K562 (cell line): ENCODE measurements at regions not wholly inside any gene's neighbourhood (a gene's known extent, or its start where the extent isn't known, plus 50 kb on each side); places are given as distances from the start of the nearest gene placed in this dataset.

Source experiments
- ATAC-seq: fragments of 200-7000 bp; cut with Tn5 transposase; 3 replicates; pipeline ENCODE4 v1.9.1; 2020; ENCODE audit warnings: moderate library complexity
- BruUV-seq: library from RNA; stranded (reverse); fragments of 400-500 nt; replicated peaks from 2 replicates; lab custom pipeline; 2021; lab: Mats Ljungman, UMichigan
- CTCF ChIA-PET: fragments of 300-600 bp; formaldehyde crosslinking; extraction: SDS; loops from one replicate; lab custom pipeline; 2021; ENCODE audit warnings: low intra/inter-chr PET ratio; lab: Yijun Ruan, JAX
- POLR2A ChIA-PET: fragments of 300-600, 350-650 bp; sonication (Branson Sonifier 250); formaldehyde crosslinking; extraction: SDS; loops from one replicate; lab custom pipeline; 2021; ENCODE audit warnings: antibody characterized with exemption, inconsistent platforms; lab: Yijun Ruan, JAX
- DNase-seq, 4 experiments: peaks; one replicate each; pipeline versions ENCODE4 v3.0.0 to v3.0.0-alpha.2; 2011 to 2018; ENCODE audit warnings: low spot score in 3 of 4, mixed read lengths in 3 of 4; ENCODE audit errors: extremely low read depth in 1 of 4
- FAIRE-seq: peaks from 2 replicates; lab custom pipeline; 2011; peaks lifted over from hg19 to GRCh38; lab: Jason Lieb, UNC
- H2AFZ ChIP-seq: 2 replicates; pipeline ENCODE4 v1.6.0; 2011; ENCODE audit warnings: low read depth, low read length, control low read depth, inconsistent platforms
- H3K27ac ChIP-seq: fragments of 200-600 bp; 3 replicates; pipeline ENCODE4 v1.8.0; 2011; ENCODE audit warnings: low read depth, mild to moderate bottlenecking, control low read depth, inconsistent platforms, low read length, moderate library complexity, mixed read lengths; ENCODE audit errors: extremely low read depth
- H3K27me3 ChIP-seq, 2 experiments: fragments of 300-600 bp in 1 of 2; 2 replicates in 1 of 2; 3 replicates in 1 of 2; pipeline versions ENCODE4 v1.6.0 to v1.8.0; 2011; ENCODE audit warnings: inconsistent platforms in 2 of 2, low read length in 2 of 2, mild to moderate bottlenecking in 1 of 2, mixed read lengths in 1 of 2, moderate library complexity in 1 of 2; ENCODE audit not compliant: control insufficient read depth in 2 of 2, insufficient read depth in 2 of 2
- H3K36me3 ChIP-seq: fragments of 300-600 bp; 3 replicates; pipeline ENCODE4 v1.8.0; 2011; ENCODE audit warnings: mild to moderate bottlenecking, low read length, inconsistent platforms; ENCODE audit not compliant: control insufficient read depth, insufficient read depth
- H3K4me1 ChIP-seq, 2 experiments: fragments of 200-600 bp in 1 of 2; replicated peaks in 1 of 2; 2 replicates in 1 of 2; 3 replicates in 1 of 2; pipeline versions ENCODE4 v1.5.1 to v1.8.0; 2011; ENCODE audit warnings: inconsistent platforms in 2 of 2, low read length in 2 of 2, mild to moderate bottlenecking in 1 of 2, mixed read lengths in 1 of 2, moderate library complexity in 1 of 2; ENCODE audit not compliant: control insufficient read depth in 2 of 2, insufficient read depth in 2 of 2
- H3K4me2 ChIP-seq: 2 replicates; pipeline ENCODE4 v1.6.1; 2011; ENCODE audit warnings: low read length, control low read depth, inconsistent platforms, mixed read lengths; ENCODE audit not compliant: insufficient read depth
- H3K4me3 ChIP-seq: fragments of 200-600 bp; sonication (generic), shearing (Covaris generic); 2 replicates; pipeline ENCODE4 v1.5.1; 2016; ENCODE audit warnings: control low read depth, inconsistent platforms
- H3K79me2 ChIP-seq: fragments of 200-600 bp; 3 replicates; pipeline ENCODE4 v1.8.0; 2011; ENCODE audit warnings: low read length, inconsistent platforms; ENCODE audit not compliant: control insufficient read depth, insufficient read depth
- H3K9ac ChIP-seq, 2 experiments: 2 replicates each; pipeline versions ENCODE4 v1.6.0 to v1.6.1; 2011; ENCODE audit warnings: low read depth in 2 of 2, low read length in 2 of 2, control low read depth in 1 of 2, inconsistent platforms in 1 of 2, mild to moderate bottlenecking in 1 of 2, mixed read lengths in 1 of 2; ENCODE audit not compliant: insufficient read depth in 1 of 2
- H3K9me1 ChIP-seq: one replicate; pipeline ENCODE4 v1.6.0; 2011; ENCODE audit warnings: inconsistent platforms, mild to moderate bottlenecking, low read length, moderate library complexity; ENCODE audit not compliant: control insufficient read depth, insufficient read depth
- H3K9me3 ChIP-seq: replicated peaks from 2 replicates; pipeline ENCODE4 v1.5.1; 2011; ENCODE audit warnings: low read depth, low read length, inconsistent platforms; ENCODE audit not compliant: control insufficient read depth, insufficient read depth
- H4K20me1 ChIP-seq: replicated peaks from 2 replicates; pipeline ENCODE4 v1.6.1; 2011; ENCODE audit warnings: low read length, inconsistent platforms, mixed read lengths; ENCODE audit not compliant: control insufficient read depth, insufficient read depth
- CBFB ChIP-seq: sonication (generic); formaldehyde crosslinking; IDR thresholded peaks from 2 replicates; pipeline ENCODE4 v1.4.0; 2020; ENCODE audit warnings: mild to moderate bottlenecking, missing genetic modification reagents
- HDAC6 ChIP-seq: IDR thresholded peaks from 2 replicates; pipeline ENCODE4 v1.6.1; 2012; ENCODE audit warnings: low read depth, mild to moderate bottlenecking, control low read depth, inconsistent platforms, low read length, moderate library complexity
- HSF4 ChIP-seq: fragments of 250-450 bp; sonication (Bioruptor Pico); IDR thresholded peaks from 2 replicates; pipeline ENCODE4 v2.1.2; 2022; ENCODE audit warnings: mild to moderate bottlenecking, moderate library complexity, borderline replicate concordance
- KDM4B ChIP-seq, 2 experiments: fragments of 450-650 bp in 1 of 2; sonication (generic) in 1 of 2; IDR thresholded peaks; 2 replicates each; pipeline ENCODE4 v1.6.1; 2016 to 2017; ENCODE audit warnings: borderline replicate concordance in 2 of 2, antibody characterized with exemption in 1 of 2, low read depth in 1 of 2, mild to moderate bottlenecking in 1 of 2
- MAFG ChIP-seq: fragments of 450-650 bp; conservative IDR thresholded peaks from 2 replicates; pipeline ENCODE4 v1.6.1; 2016; ENCODE audit warnings: missing genetic modification characterization, missing compliant biosample characterization
- RBM34 ChIP-seq: fragments of 200-400 bp; formaldehyde crosslinking; IDR thresholded peaks from 2 replicates; pipeline ENCODE4 v1.6.1; 2018; ENCODE audit warnings: low read length, borderline replicate concordance; ENCODE audit not compliant: insufficient read depth
- TCFL5 ChIP-seq: fragments of 250-450 bp; sonication (Bioruptor Pico); conservative IDR thresholded peaks from 2 replicates; pipeline ENCODE4 v1.6.1; 2021; ENCODE audit warnings: mild to moderate bottlenecking, moderate library complexity, matching md5 sums
- THAP12 ChIP-seq: fragments of 250-450 bp; sonication (Bioruptor Pico); IDR thresholded peaks from 2 replicates; pipeline ENCODE4 v1.9.0; 2021; ENCODE audit warnings: mild to moderate bottlenecking, inconsistent platforms
- ZBTB17 ChIP-seq: fragments of 450-650 bp; formaldehyde crosslinking; IDR thresholded peaks from 2 replicates; pipeline ENCODE4 v1.4.0; 2020; ENCODE audit warnings: mild to moderate bottlenecking
- ZBTB34 ChIP-seq: fragments of 250-450 bp; sonication (Bioruptor Pico); IDR thresholded peaks from 2 replicates; pipeline ENCODE4 v1.8.0; 2021; ENCODE audit warnings: mild to moderate bottlenecking, moderate library complexity
- in situ Hi-C: fragments of 300-500 bp; cut with MboI; formaldehyde crosslinking; loops from 4 replicates; pipeline ENCODE4 v1.15.0; 2018; ENCODE audit warnings: inconsistent platforms, mixed read lengths
- intact Hi-C: fragments of 100-400 bp; cut with micrococcal nuclease; formaldehyde crosslinking; loops from 2 replicates; pipeline ENCODE4 v1.14.2; 2022

- H3K79me2 ChIP-seq = no peaks in the 10 kb centered on the region
- DNase-seq (no peak), FAIRE-seq (no peak), ATAC-seq (no peak)
- no peaks in the 10 kb centered on the region for H3K4me1 ChIP-seq
- TF ChIP-seq KDM4B (IDR thresholded peaks at IDR 0.05; ENCODE audit: borderline replicate concordance in 2 of 2, low read depth in 1 of 2) = no peak
- TF ChIP-seq ZBTB34 (CRISPR knock-in tag) = no peak
- no peak for TF ChIP-seq RBM34
- TF ChIP-seq ZBTB17 (CRISPR knock-in tag) = no peak
- no peak for TF ChIP-seq THAP12
- no peak for TF ChIP-seq HDAC6
- no peak for TF ChIP-seq CBFB (CRISPR knock-in tag)
- TF ChIP-seq MAFG (tag) = no peak
- no peak for TF ChIP-seq HSF4 (CRISPR knock-in tag)
- no peak for TF ChIP-seq TCFL5
- BruUV-seq = no TSS peak
- intact Hi-C loops (no loop called here), in situ Hi-C loops (no loop called here)
- POLR2A ChIA-PET = no interaction called here
- H3K27ac ChIP-seq = no peak overlapping the region
- H3K36me3 ChIP-seq = no peaks in the 10 kb centered on the region
- H4K20me1 ChIP-seq = no peaks in the 10 kb centered on the region
- no peak overlapping the region for H2AFZ ChIP-seq
- H3K4me2 ChIP-seq = no peak overlapping the region
- H3K4me3 ChIP-seq = no peak overlapping the region
- CTCF ChIA-PET = no interaction called here
- no peak overlapping the region for H3K9ac ChIP-seq
- H3K27me3 ChIP-seq = no peaks in the 10 kb centered on the region
- H3K9me1 ChIP-seq = no peaks in the 10 kb centered on the region
- H3K9me3 ChIP-seq = no peaks in the 10 kb centered on the region
Measured at GRCh38 chrY:19307627-19308026, 436.9 kb downstream of the KDM5D start.
